ENCODE measurements at regions not wholly inside any gene's neighbourhood (a gene's known extent, or its start where the extent isn't known, plus 50 kb on each side); places are given as distances from the start of the nearest gene placed in this dataset.

GRCh38 chr21:24935991-24936390 is 671.3 kb downstream of the MRPL39 start:
- TF ChIP-seq SP2 (tag by site-specific recombination; IDR thresholded peaks at IDR 0.05): no peak
- no peak for TF ChIP-seq ZNF157 (tag by site-specific recombination; IDR thresholded peaks at IDR 0.05)
- TF ChIP-seq ZBTB1 (tag by site-specific recombination; IDR thresholded peaks at IDR 0.05): no peak
- no peak for TF ChIP-seq SCRT1 (tag by site-specific recombination; IDR thresholded peaks at IDR 0.05; ENCODE audit: borderline replicate concordance)
- no peak for TF ChIP-seq ZNF132 (tag by site-specific recombination; IDR thresholded peaks at IDR 0.05; ENCODE audit: borderline replicate concordance)
- no peak for TF ChIP-seq ZNF324 (tag by site-specific recombination; IDR thresholded peaks at IDR 0.05)
- TF ChIP-seq INSM2 (tag by site-specific recombination; IDR thresholded peaks at IDR 0.05): no peak
- no peak for TF ChIP-seq ZIC2 (tag by site-specific recombination; IDR thresholded peaks at IDR 0.05)
- no peak for TF ChIP-seq KLF7 (tag by site-specific recombination; IDR thresholded peaks at IDR 0.05; ENCODE audit: borderline replicate concordance)
- no peak for TF ChIP-seq ZNF670 (tag by site-specific recombination; IDR thresholded peaks at IDR 0.05; ENCODE audit: low read depth)
- TF ChIP-seq ZSCAN30 (tag by site-specific recombination; IDR thresholded peaks at IDR 0.05): no peak
- TF ChIP-seq ZNF555 (tag by site-specific recombination; conservative IDR thresholded peaks at IDR 0.05): no peak
- no peak for TF ChIP-seq ZNF558 (tag by site-specific recombination; IDR thresholded peaks at IDR 0.05)
- TF ChIP-seq EGR2 (tag by site-specific recombination; IDR thresholded peaks at IDR 0.05; ENCODE audit: low read depth): no peak
- TF ChIP-seq ZNF175 (tag by site-specific recombination; IDR thresholded peaks at IDR 0.05): no peak
- no peak for TF ChIP-seq ZNF140 (tag by site-specific recombination; IDR thresholded peaks at IDR 0.05)
- Histone ChIP-seq H3K4me3 (ENCODE audit: low read depth, low read length) (no peak overlapping the region), H3K27ac (ENCODE audit: extremely low read depth, low read depth, low read length) (no peak overlapping the region), H3K36me3 (ENCODE audit: control insufficient read depth in 2 of 2, insufficient read depth in 1 of 2, low read length in 2 of 2) (no peaks in the 10 kb centered on the region), H3K4me1 (ENCODE audit: control insufficient read depth, insufficient read depth, low read length) (no peaks in the 10 kb centered on the region), H3K9me3 (ENCODE audit: control insufficient read depth, insufficient read depth, low read depth, low read length) (no peaks in the 10 kb centered on the region)
- POLR2A ChIA-PET: no interaction called here
- CTCF ChIA-PET: no interaction called here

GRCh38 chr21:24910591-24910990 is 696.7 kb downstream of the MRPL39 start:
- ChIA-PET CTCF (no interaction called here), POLR2A (no interaction called here)
- no peaks in the 10 kb centered on the region for H3K4me1 ChIP-seq (ENCODE audit: control insufficient read depth, insufficient read depth, low read length)
- no peaks in the 10 kb centered on the region for H3K9me3 ChIP-seq (ENCODE audit: control insufficient read depth, insufficient read depth, low read depth, low read length)
- H3K27ac ChIP-seq (ENCODE audit: extremely low read depth, low read depth, low read length): no peak overlapping the region
- no peaks in the 10 kb centered on the region for H3K36me3 ChIP-seq (ENCODE audit: control insufficient read depth in 2 of 2, insufficient read depth in 1 of 2, low read length in 2 of 2)
- H3K4me3 ChIP-seq (ENCODE audit: low read depth, low read length): no peak overlapping the region
- TF ChIP-seq KLF1 (tag by site-specific recombination; IDR thresholded peaks at IDR 0.05): no peak
- TF ChIP-seq ZNF274 (IDR thresholded peaks at IDR 0.05; ENCODE audit: low read length): no peak
- TF ChIP-seq ZNF274 (tag by site-specific recombination; IDR thresholded peaks at IDR 0.05; ENCODE audit: borderline replicate concordance): no peak
- TF ChIP-seq ZNF280D (tag by site-specific recombination; IDR thresholded peaks at IDR 0.05): no peak
- no peak for TF ChIP-seq PRDM10 (tag by site-specific recombination; IDR thresholded peaks at IDR 0.05)
- TF ChIP-seq SCRT1 (tag by site-specific recombination; IDR thresholded peaks at IDR 0.05; ENCODE audit: borderline replicate concordance): no peak
- no peak for TF ChIP-seq KLF16 (tag by site-specific recombination; IDR thresholded peaks at IDR 0.05)
- no peak for TF ChIP-seq ZNF292 (tag by site-specific recombination; IDR thresholded peaks at IDR 0.05; ENCODE audit: borderline replicate concordance, low read depth)
- TF ChIP-seq TSHZ1 (tag by site-specific recombination; IDR thresholded peaks at IDR 0.05; ENCODE audit: borderline replicate concordance): no peak
- TF ChIP-seq MEIS1 (CRISPR knock-in tag; IDR thresholded peaks at IDR 0.05; ENCODE audit: borderline replicate concordance): no peak
- TF ChIP-seq BCL11A (tag by site-specific recombination; IDR thresholded peaks at IDR 0.05; ENCODE audit: low read depth): no peak

Data from HEK293 (cell line).